ENCODE measurements at regions not wholly inside any gene's neighbourhood (a gene's known extent, or its start where the extent isn't known, plus 50 kb on each side); places are given as distances from the start of the nearest gene placed in this dataset.

- no peak for TF ChIP-seq CTCF (conservative IDR thresholded peaks at IDR 0.05; ENCODE audit: low read depth, low read length)
- no peak for TF ChIP-seq POLR2A (IDR thresholded peaks at IDR 0.05; ENCODE audit: low read depth, low read length)
- TF ChIP-seq CEBPB (IDR thresholded peaks at IDR 0.05; ENCODE audit: low read depth, low read length), result no peak
- TF ChIP-seq RAD21 (IDR thresholded peaks at IDR 0.05; ENCODE audit: low read length), result no peak
- no peak for TF ChIP-seq ELK1 (IDR thresholded peaks at IDR 0.05; ENCODE audit: borderline replicate concordance, low read depth, low read length)
- no peak for TF ChIP-seq RCOR1 (IDR thresholded peaks at IDR 0.05; ENCODE audit: insufficient replicate concordance, low read length)
- no peak for TF ChIP-seq MAZ (IDR thresholded peaks at IDR 0.05; ENCODE audit: borderline replicate concordance, low read depth, low read length)
- no peak for TF ChIP-seq SMC3 (IDR thresholded peaks at IDR 0.05; ENCODE audit: low read depth, low read length)
- no peak for TF ChIP-seq BHLHE40 (IDR thresholded peaks at IDR 0.05; ENCODE audit: low read depth, low read length)
- no peak for TF ChIP-seq MAFK (IDR thresholded peaks at IDR 0.05; ENCODE audit: low read depth, low read length)
- TF ChIP-seq FOS (IDR thresholded peaks at IDR 0.05; ENCODE audit: low read depth, low read length), result no peak
- TF ChIP-seq CHD1 (IDR thresholded peaks at IDR 0.05; ENCODE audit: low read depth, low read length), result no peak
- no peak for TF ChIP-seq MXI1 (IDR thresholded peaks at IDR 0.05; ENCODE audit: borderline replicate concordance, low read depth, low read length)
- TF ChIP-seq, protein P1, sequence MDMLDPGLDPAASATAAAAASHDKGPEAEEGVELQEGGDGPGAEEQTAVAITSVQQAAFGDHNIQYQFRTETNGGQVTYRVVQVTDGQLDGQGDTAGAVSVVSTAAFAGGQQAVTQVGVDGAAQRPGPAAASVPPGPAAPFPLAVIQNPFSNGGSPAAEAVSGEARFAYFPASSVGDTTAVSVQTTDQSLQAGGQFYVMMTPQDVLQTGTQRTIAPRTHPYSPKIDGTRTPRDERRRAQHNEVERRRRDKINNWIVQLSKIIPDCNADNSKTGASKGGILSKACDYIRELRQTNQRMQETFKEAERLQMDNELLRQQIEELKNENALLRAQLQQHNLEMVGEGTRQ (IDR thresholded peaks at IDR 0.05; ENCODE audit: low read depth, low read length), result no peak
Measured at GRCh38 chr5:148759101-148759500, 67.3 kb upstream of the ADRB2 start.
